ENCODE measurements at regions not wholly inside any gene's neighbourhood (a gene's known extent, or its start where the extent isn't known, plus 50 kb on each side); places are given as distances from the start of the nearest gene placed in this dataset.

DNA sequence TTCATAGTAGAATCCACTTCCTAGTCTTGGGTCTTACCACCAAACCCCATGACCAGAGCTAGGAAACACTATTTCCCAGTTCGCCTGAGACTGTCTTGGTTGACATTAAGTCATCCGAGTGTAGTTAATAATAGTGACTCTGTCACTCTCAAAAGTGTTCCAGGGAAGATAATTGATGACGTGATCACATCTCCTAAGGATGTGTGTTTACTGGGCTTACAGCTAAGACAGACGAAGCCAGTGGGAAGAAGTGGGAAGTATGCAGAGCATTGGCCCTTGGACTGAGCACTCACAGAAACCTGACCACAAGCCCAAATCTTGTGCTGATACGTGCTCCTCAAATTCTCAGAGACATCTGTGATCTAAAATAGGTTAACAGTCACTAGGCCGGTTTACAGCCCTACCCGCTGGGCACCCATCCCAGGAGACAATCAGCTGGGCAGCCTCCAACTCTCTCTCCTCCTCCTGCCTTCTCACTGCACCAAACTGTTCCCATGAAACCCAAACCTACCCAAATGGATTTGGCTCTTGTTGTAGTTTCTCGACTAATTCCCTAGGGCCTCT is 316.6 kb downstream of the TLE1 start:
- H4K91ac ChIP-seq (ENCODE audit: low read depth, low read length, poor library complexity) = no peak overlapping the region
- peaks cover 0 to 64% (median 0%) of the 10 kb centered on the region in 3 experiments for H3K27me3 ChIP-seq (ENCODE audit: control insufficient read depth in 3 of 3, insufficient read depth in 3 of 3, low read depth in 1 of 3, low read length in 3 of 3)
- H3K23ac ChIP-seq (ENCODE audit: low read depth, low read length, poor library complexity) = no peak overlapping the region
- no peak overlapping the region for H3K27ac ChIP-seq (replicated peaks; ENCODE audit: low read length)
- WGBS, 2 donors (ENCODE audit: extremely low coverage in 2 of 2, insufficient read length in 2 of 2, insufficient replicate concordance in 1 of 2) = no CpG with 5 or more reads among the region's 8 CpGs
- peak overlapping the region; percentile 26 for H3K14ac ChIP-seq (ENCODE audit: low read length)
- H3K36me3 ChIP-seq (replicated peaks in 1 of 2; ENCODE audit: control insufficient read depth in 2 of 2, insufficient read depth in 2 of 2, low read length in 2 of 2) = no peaks in the 10 kb centered on the region
- no peak overlapping the region for H3K4ac ChIP-seq (ENCODE audit: low read length)
- no peaks in the 10 kb centered on the region for H3K79me1 ChIP-seq (ENCODE audit: low read depth, low read length)
- H3K4me2 ChIP-seq (ENCODE audit: insufficient read depth, low read length, poor library complexity, severe bottlenecking) = no peak overlapping the region
- no peak overlapping the region for H2BK120ac ChIP-seq (ENCODE audit: low read depth, low read length)
- no peak overlapping the region for H2AFZ ChIP-seq (ENCODE audit: low read length)
- H3K4me1 ChIP-seq (ENCODE audit: control insufficient read depth in 2 of 2, insufficient read depth in 1 of 2, low read depth in 1 of 2, low read length in 2 of 2) = peaks cover 0 to 34% of the 10 kb centered on the region in 2 donors
- H4K8ac ChIP-seq (ENCODE audit: low read depth, low read length) = no peak overlapping the region
- H2BK5ac ChIP-seq (ENCODE audit: low read length) = no peak overlapping the region
- no peak overlapping the region for H2BK15ac ChIP-seq (ENCODE audit: low read length)
- H3K9me3 ChIP-seq (replicated peaks in 1 of 2; ENCODE audit: control insufficient read depth in 2 of 2, insufficient read depth in 1 of 2, low read depth in 1 of 2, low read length in 2 of 2) = no peaks in the 10 kb centered on the region
- no peak overlapping the region for H2AK5ac ChIP-seq (ENCODE audit: low read depth, low read length)
- H3K18ac ChIP-seq (ENCODE audit: low read length) = no peak overlapping the region
- H3K4me3 ChIP-seq (ENCODE audit: low read length in 2 of 2) = no peak overlapping the region
- no peak overlapping the region for H2BK12ac ChIP-seq (ENCODE audit: low read length)
- no peak overlapping the region for H3K9ac ChIP-seq (ENCODE audit: low read depth, low read length, poor library complexity)
- DNase-seq (ENCODE audit: low spot score) = no peak

- H2BK15ac ChIP-seq (ENCODE audit: low read length) = no peak overlapping the region
- no peak overlapping the region for H2BK5ac ChIP-seq (ENCODE audit: low read length)
- H2BK120ac ChIP-seq (ENCODE audit: low read depth, low read length) = no peak overlapping the region
- no CpG with 5 or more reads among the region's 7 CpGs for WGBS, 2 donors (ENCODE audit: extremely low coverage in 2 of 2, insufficient read length in 2 of 2, insufficient replicate concordance in 1 of 2)
- no peak overlapping the region for H2BK12ac ChIP-seq (ENCODE audit: low read length)
- H3K18ac ChIP-seq (ENCODE audit: low read length) = no peak overlapping the region
- H2AK5ac ChIP-seq (ENCODE audit: low read depth, low read length) = no peak overlapping the region
- no peak overlapping the region for H3K4me3 ChIP-seq (ENCODE audit: low read length in 2 of 2)
- no peaks in the 10 kb centered on the region for H3K36me3 ChIP-seq (replicated peaks in 1 of 2; ENCODE audit: control insufficient read depth in 2 of 2, insufficient read depth in 2 of 2, low read length in 2 of 2)
- no peak overlapping the region for H3K27ac ChIP-seq (replicated peaks; ENCODE audit: low read length)
- H3K9ac ChIP-seq (ENCODE audit: low read depth, low read length, poor library complexity) = no peak overlapping the region
- H3K9me3 ChIP-seq (replicated peaks in 1 of 2; ENCODE audit: control insufficient read depth in 2 of 2, insufficient read depth in 1 of 2, low read depth in 1 of 2, low read length in 2 of 2) = peaks cover 0 to 3% of the 10 kb centered on the region in 2 donors
- no peak overlapping the region for H3K4me2 ChIP-seq (ENCODE audit: insufficient read depth, low read length, poor library complexity, severe bottlenecking)
- H4K91ac ChIP-seq (ENCODE audit: low read depth, low read length, poor library complexity) = no peak overlapping the region
- no peak for DNase-seq (ENCODE audit: low spot score)
- no peak overlapping the region for H4K8ac ChIP-seq (ENCODE audit: low read depth, low read length)
- H3K79me1 ChIP-seq (ENCODE audit: low read depth, low read length) = no peaks in the 10 kb centered on the region
- H2AFZ ChIP-seq (ENCODE audit: low read length) = no peak overlapping the region
- H3K27me3 ChIP-seq (ENCODE audit: control insufficient read depth in 3 of 3, insufficient read depth in 3 of 3, low read depth in 1 of 3, low read length in 3 of 3) = peaks cover 0 to 60% (median 0%) of the 10 kb centered on the region in 3 experiments
- no peak overlapping the region for H3K23ac ChIP-seq (ENCODE audit: low read depth, low read length, poor library complexity)
- H3K4ac ChIP-seq (ENCODE audit: low read length) = no peak overlapping the region
- H3K4me1 ChIP-seq (ENCODE audit: control insufficient read depth in 2 of 2, insufficient read depth in 1 of 2, low read depth in 1 of 2, low read length in 2 of 2) = peaks cover 0 to 34% of the 10 kb centered on the region in 2 donors
- H3K14ac ChIP-seq (ENCODE audit: low read length) = no peak overlapping the region
These were observed 317.5 kb downstream of the TLE1 start for GRCh38 chr9:81371824-81372223.

DNA sequence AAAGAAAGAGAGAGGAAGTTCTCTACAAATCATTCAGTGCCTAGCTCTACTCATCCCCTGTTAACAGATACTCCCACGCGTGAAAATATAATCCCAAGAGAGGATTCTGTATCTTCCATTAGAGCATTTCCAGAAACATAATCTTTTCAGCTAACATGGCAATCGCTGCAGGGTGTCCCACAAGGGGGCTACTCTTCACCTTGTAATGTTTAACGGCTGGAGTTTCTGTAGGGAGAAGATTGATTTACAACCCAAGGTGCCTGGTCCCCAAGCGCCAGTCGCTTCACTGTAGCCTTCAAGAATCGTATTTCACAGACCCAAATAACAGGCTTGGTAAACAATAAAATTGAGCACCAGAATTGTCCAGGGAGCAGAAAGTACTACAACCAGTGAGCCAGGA is 318.7 kb downstream of the TLE1 start:
- H3K4me3 ChIP-seq (ENCODE audit: low read length in 2 of 2) = no peak overlapping the region
- peak overlapping the region; percentile 31 for H2BK12ac ChIP-seq (ENCODE audit: low read length)

GRCh38 chr9:81370096-81370495 is 319.3 kb downstream of the TLE1 start:
- H3K4ac ChIP-seq (ENCODE audit: low read length) = no peak overlapping the region
- no peaks in the 10 kb centered on the region for H3K79me1 ChIP-seq (ENCODE audit: low read depth, low read length)
- H2BK15ac ChIP-seq (ENCODE audit: low read length) = no peak overlapping the region
- H3K4me2 ChIP-seq (ENCODE audit: insufficient read depth, low read length, poor library complexity, severe bottlenecking) = no peak overlapping the region
- no peak overlapping the region for H3K23ac ChIP-seq (ENCODE audit: low read depth, low read length, poor library complexity)
- no peak overlapping the region for H3K27ac ChIP-seq (replicated peaks; ENCODE audit: low read length)
- H2AFZ ChIP-seq (ENCODE audit: low read length) = no peak overlapping the region
- no peak overlapping the region for H4K91ac ChIP-seq (ENCODE audit: low read depth, low read length, poor library complexity)
- no peaks in the 10 kb centered on the region for H3K36me3 ChIP-seq (replicated peaks in 1 of 2; ENCODE audit: control insufficient read depth in 2 of 2, insufficient read depth in 2 of 2, low read length in 2 of 2)
- H3K9me3 ChIP-seq (replicated peaks in 1 of 2; ENCODE audit: control insufficient read depth in 2 of 2, insufficient read depth in 1 of 2, low read depth in 1 of 2, low read length in 2 of 2) = peaks cover 0 to 3% of the 10 kb centered on the region in 2 donors
- no peak overlapping the region for H3K4me3 ChIP-seq (ENCODE audit: low read length in 2 of 2)
- no peak overlapping the region for H3K9ac ChIP-seq (ENCODE audit: low read depth, low read length, poor library complexity)
- no peak overlapping the region for H2BK12ac ChIP-seq (ENCODE audit: low read length)
- peaks cover 0 to 47% (median 0%) of the 10 kb centered on the region in 3 experiments for H3K27me3 ChIP-seq (ENCODE audit: control insufficient read depth in 3 of 3, insufficient read depth in 3 of 3, low read depth in 1 of 3, low read length in 3 of 3)
- no peak overlapping the region for H2BK5ac ChIP-seq (ENCODE audit: low read length)
- no CpG with 5 or more reads among the region's 3 CpGs for WGBS, 2 donors (ENCODE audit: extremely low coverage in 2 of 2, insufficient read length in 2 of 2, insufficient replicate concordance in 1 of 2)
- no peak overlapping the region for H2BK120ac ChIP-seq (ENCODE audit: low read depth, low read length)
- H4K8ac ChIP-seq (ENCODE audit: low read depth, low read length) = no peak overlapping the region
- DNase-seq (ENCODE audit: low spot score) = no peak
- peaks cover 0 to 22% of the 10 kb centered on the region in 2 donors for H3K4me1 ChIP-seq (ENCODE audit: control insufficient read depth in 2 of 2, insufficient read depth in 1 of 2, low read depth in 1 of 2, low read length in 2 of 2)
- H3K14ac ChIP-seq (ENCODE audit: low read length) = no peak overlapping the region
- no peak overlapping the region for H2AK5ac ChIP-seq (ENCODE audit: low read depth, low read length)
- no peak overlapping the region for H3K18ac ChIP-seq (ENCODE audit: low read length)

More for the DNA sequence above, 318.7 kb downstream of the TLE1 start:
- WGBS, 2 donors (ENCODE audit: extremely low coverage in 2 of 2, insufficient read length in 2 of 2, insufficient replicate concordance in 1 of 2) = no CpG with 5 or more reads among the region's 7 CpGs
- Histone ChIP-seq H3K36me3 (replicated peaks in 1 of 2; ENCODE audit: control insufficient read depth in 2 of 2, insufficient read depth in 2 of 2, low read length in 2 of 2) (no peaks in the 10 kb centered on the region), H3K79me1 (ENCODE audit: low read depth, low read length) (no peaks in the 10 kb centered on the region), H4K91ac (ENCODE audit: low read depth, low read length, poor library complexity) (no peak overlapping the region), H2BK5ac (ENCODE audit: low read length) (no peak overlapping the region), H3K23ac (ENCODE audit: low read depth, low read length, poor library complexity) (no peak overlapping the region), H2AFZ (ENCODE audit: low read length) (no peak overlapping the region), H3K9me3 (replicated peaks in 1 of 2; ENCODE audit: control insufficient read depth in 2 of 2, insufficient read depth in 1 of 2, low read depth in 1 of 2, low read length in 2 of 2) (peaks cover 0 to 3% of the 10 kb centered on the region in 2 donors), H3K4ac (ENCODE audit: low read length) (no peak overlapping the region), H3K4me2 (ENCODE audit: insufficient read depth, low read length, poor library complexity, severe bottlenecking) (no peak overlapping the region), H2BK120ac (ENCODE audit: low read depth, low read length) (no peak overlapping the region), H3K18ac (ENCODE audit: low read length) (peak overlapping the region; percentile 69), H2BK15ac (ENCODE audit: low read length) (no peak overlapping the region), H3K4me1 (ENCODE audit: control insufficient read depth in 2 of 2, insufficient read depth in 1 of 2, low read depth in 1 of 2, low read length in 2 of 2) (peaks cover 0 to 28% of the 10 kb centered on the region in 2 donors), H3K27ac (replicated peaks; ENCODE audit: low read length) (no peak overlapping the region), H3K27me3 (ENCODE audit: control insufficient read depth in 3 of 3, insufficient read depth in 3 of 3, low read depth in 1 of 3, low read length in 3 of 3) (peaks cover 0 to 53% (median 0%) of the 10 kb centered on the region in 3 experiments), H3K14ac (ENCODE audit: low read length) (no peak overlapping the region), H4K8ac (ENCODE audit: low read depth, low read length) (no peak overlapping the region), H3K9ac (ENCODE audit: low read depth, low read length, poor library complexity) (no peak overlapping the region), H2AK5ac (ENCODE audit: low read depth, low read length) (peak overlapping the region; percentile 39)
- DNase-seq (ENCODE audit: low spot score) = no peak
